ENCODE measurements at regions not wholly inside any gene's neighbourhood (a gene's known extent, or its start where the extent isn't known, plus 50 kb on each side); places are given as distances from the start of the nearest gene placed in this dataset.

GRCh38 chr18:35822413-35822812 is 150.1 kb upstream of the RMP24 start:
- TF ChIP-seq CTCF (IDR thresholded peaks at IDR 0.05), result no peak
- H3K4me3 ChIP-seq, result no peak overlapping the region
- no peak overlapping the region for H3K27ac ChIP-seq
- no peak for DNase-seq (ENCODE audit: low spot score)

- no peak for DNase-seq (ENCODE audit: low spot score)
These were observed 146.0 kb upstream of the RMP24 start for GRCh38 chr18:35826477-35826876.

GRCh38 chr18:35827275-35827902 is 145.1 kb upstream of the RMP24 start:
- no peak for DNase-seq (ENCODE audit: low spot score)

More at GRCh38 chr18:35826477-35826876, 146.0 kb upstream of the RMP24 start:
- Histone ChIP-seq H3K4me3 (no peak overlapping the region), H3K27ac (no peak overlapping the region)
- no peak for TF ChIP-seq CTCF (IDR thresholded peaks at IDR 0.05)

GRCh38 chr18:35827903-35828275 is 144.6 kb upstream of the RMP24 start:
- no peak for TF ChIP-seq CTCF (IDR thresholded peaks at IDR 0.05)
- DNase-seq (ENCODE audit: low spot score), result no peak
- Histone ChIP-seq H3K4me3 (no peak overlapping the region), H3K27ac (no peak overlapping the region)

More at GRCh38 chr18:35827275-35827902, 145.1 kb upstream of the RMP24 start:
- no peak overlapping the region for H3K4me3 ChIP-seq
- no peak overlapping the region for H3K27ac ChIP-seq
- no peak for TF ChIP-seq CTCF (IDR thresholded peaks at IDR 0.05)

- Histone ChIP-seq H3K27ac (no peak overlapping the region), H3K4me3 (no peak overlapping the region)
- no peak for DNase-seq (ENCODE audit: low spot score)
- no peak for TF ChIP-seq CTCF (IDR thresholded peaks at IDR 0.05)
These were observed 143.9 kb upstream of the RMP24 start for GRCh38 chr18:35828591-35828990.

GRCh38 chr18:35835366-35835765 is 137.1 kb upstream of the RMP24 start:
- no peak overlapping the region for H3K27ac ChIP-seq
- H3K4me3 ChIP-seq, result no peak overlapping the region
- DNase-seq (ENCODE audit: low spot score), result no peak
- TF ChIP-seq CTCF (IDR thresholded peaks at IDR 0.05), result no peak

GRCh38 chr18:35835833-35836232 is 136.6 kb upstream of the RMP24 start:
- no peak overlapping the region for H3K27ac ChIP-seq
- H3K4me3 ChIP-seq, result no peak overlapping the region
- no peak for TF ChIP-seq CTCF (IDR thresholded peaks at IDR 0.05)
- DNase-seq (ENCODE audit: low spot score), result no peak
